GM23338 (cell line): ENCODE measurements at regions not wholly inside any gene's neighbourhood (a gene's known extent, or its start where the extent isn't known, plus 50 kb on each side); places are given as distances from the start of the nearest gene placed in this dataset.

Experiments
- ATAC-seq: fragments of 200-7000 bp; cut with Tn5 transposase; 3 replicates; pipeline ENCODE4 v1.9.1; 2020
- DNase-seq: peaks from one replicate; pipeline ENCODE4 v3.0.0-alpha.2; 2015; ENCODE audit warnings: low spot score
- H2AFZ ChIP-seq: fragments of 200-600 bp; sonication (generic); 2 replicates; pipeline ENCODE4 v1.8.0; 2016; ENCODE audit warnings: antibody characterized with exemption, mild to moderate bottlenecking, moderate library complexity
- H3F3A ChIP-seq: fragments of 200-600 bp; sonication (generic); replicated peaks from 2 replicates; pipeline ENCODE4 v1.8.0; 2017; ENCODE audit warnings: antibody characterized with exemption, mixed run types, low read depth
- H3K27ac ChIP-seq: fragments of 200-600 bp; sonication (generic); 2 replicates; pipeline ENCODE4 v1.6.1; 2016; ENCODE audit warnings: low read depth
- H3K27me3 ChIP-seq: fragments of 200-600 bp; sonication (generic); 2 replicates; pipeline ENCODE4 v1.8.0; 2016; ENCODE audit warnings: mild to moderate bottlenecking, mixed run types, moderate library complexity; ENCODE audit not compliant: insufficient read depth
- H3K36me3 ChIP-seq: fragments of 200-600 bp; sonication (generic); 2 replicates; pipeline ENCODE4 v1.8.0; 2016; ENCODE audit warnings: mild to moderate bottlenecking; ENCODE audit not compliant: insufficient read depth
- H3K4me1 ChIP-seq: fragments of 200-600 bp; sonication (generic); 2 replicates; pipeline ENCODE4 v1.8.0; 2016; ENCODE audit warnings: mild to moderate bottlenecking, moderate library complexity; ENCODE audit not compliant: insufficient read depth
- H3K4me2 ChIP-seq: fragments of 200-600 bp; sonication (generic); 2 replicates; pipeline ENCODE4 v1.7.1; 2017; ENCODE audit warnings: mixed run types
- H3K4me3 ChIP-seq: fragments of 200-600 bp; sonication (generic); 2 replicates; pipeline ENCODE4 v1.6.1; 2016; ENCODE audit warnings: mixed run types
- H3K79me2 ChIP-seq: fragments of 200-600 bp; sonication (generic); replicated peaks from 2 replicates; pipeline ENCODE4 v1.8.0; 2017; ENCODE audit warnings: mild to moderate bottlenecking; ENCODE audit not compliant: insufficient read depth
- H3K9me2 ChIP-seq: fragments of 200-600 bp; sonication (generic); 2 replicates; pipeline ENCODE4 v1.8.0; 2017; ENCODE audit not compliant: insufficient read depth
- H4K20me1 ChIP-seq: fragments of 200-600 bp; sonication (generic); replicated peaks from 2 replicates; pipeline ENCODE4 v1.8.0; 2017; ENCODE audit warnings: mild to moderate bottlenecking; ENCODE audit not compliant: insufficient read depth
- H3K27ac Mint-ChIP-seq: 2 replicates; pipeline ENCODE4 v1.8.0; 2020; ENCODE audit warnings: inconsistent platforms, mild to moderate bottlenecking, moderate library complexity, mixed read lengths
- H3K27me3 Mint-ChIP-seq: 3 replicates; pipeline ENCODE4 v1.8.0; 2022; ENCODE audit warnings: low read depth, mild to moderate bottlenecking, moderate library complexity, mixed read lengths, inconsistent platforms; ENCODE audit not compliant: insufficient read depth, poor library complexity
- H3K36me3 Mint-ChIP-seq: 3 replicates; pipeline ENCODE4 v1.8.0; 2021; ENCODE audit warnings: low read depth, mild to moderate bottlenecking, inconsistent platforms, moderate library complexity, mixed read lengths
- H3K4me1 Mint-ChIP-seq: 3 replicates; pipeline ENCODE4 v1.8.0; 2020; ENCODE audit warnings: mild to moderate bottlenecking, inconsistent platforms, mixed read lengths
- H3K4me3 Mint-ChIP-seq: 3 replicates; pipeline ENCODE4 v1.8.0; 2021; ENCODE audit warnings: moderate library complexity, mild to moderate bottlenecking, inconsistent platforms, mixed read lengths
- H3K9me3 Mint-ChIP-seq: 3 replicates; pipeline ENCODE4 v1.8.0; 2020; ENCODE audit warnings: moderate library complexity, mild to moderate bottlenecking, inconsistent platforms, mixed read lengths
- CREB1 ChIP-seq: fragments of 250-450 bp; sonication (Bioruptor Pico); IDR thresholded peaks from 2 replicates; pipeline ENCODE4 v1.5.0; 2020; ENCODE audit warnings: low read depth, mild to moderate bottlenecking, moderate library complexity
- CTCF ChIP-seq, 2 experiments: fragments of 200-600 bp in 1 of 2; sonication (generic) in 1 of 2; conservative IDR thresholded peaks; 2 replicates each; pipeline versions ENCODE4 v1.5.1 to v1.6.1; 2016 to 2017; ENCODE audit warnings: antibody characterized with exemption in 2 of 2, low read depth in 2 of 2, mild to moderate bottlenecking in 2 of 2, moderate library complexity in 1 of 2
- ETS1 ChIP-seq: IDR thresholded peaks from 2 replicates; pipeline ENCODE4 v1.6.1; 2016; ENCODE audit warnings: antibody characterized with exemption
- EZH2 ChIP-seq: fragments of 200-600 bp; sonication (generic); IDR thresholded peaks from one replicate; pipeline ENCODE4 v1.8.0; 2017; ENCODE audit warnings: antibody characterized with exemption, mild to moderate bottlenecking, low read depth; ENCODE audit not compliant: unreplicated experiment
- EZH2phosphoT487 ChIP-seq: fragments of 200-600 bp; sonication (generic); IDR thresholded peaks from one replicate; pipeline ENCODE4 v1.8.1; 2018; ENCODE audit warnings: antibody characterized with exemption; ENCODE audit not compliant: unreplicated experiment
- JUNB ChIP-seq: IDR thresholded peaks from one replicate; pipeline ENCODE4 v1.6.1; 2016; ENCODE audit warnings: antibody characterized with exemption; ENCODE audit not compliant: unreplicated experiment
- NANOG ChIP-seq: IDR thresholded peaks from 2 replicates; pipeline ENCODE4 v1.6.1; 2016; ENCODE audit warnings: antibody characterized with exemption, borderline replicate concordance
- POLR2AphosphoS5 ChIP-seq: IDR thresholded peaks from 2 replicates; pipeline ENCODE4 v1.6.1; 2016; ENCODE audit warnings: antibody characterized with exemption, low read depth
- REST ChIP-seq: IDR thresholded peaks from one replicate; pipeline ENCODE4 v1.6.1; 2018; ENCODE audit warnings: antibody characterized with exemption; ENCODE audit not compliant: unreplicated experiment
- STAT1 ChIP-seq: IDR thresholded peaks from one replicate; pipeline ENCODE4 v1.6.1; 2016; ENCODE audit warnings: antibody characterized with exemption; ENCODE audit not compliant: unreplicated experiment
- ZNF114 ChIP-seq: fragments of 250-450 bp; sonication (Bioruptor Pico); IDR thresholded peaks from 2 replicates; pipeline ENCODE4 v1.5.0; 2020; ENCODE audit warnings: mild to moderate bottlenecking, moderate library complexity
- ZNF331 ChIP-seq: fragments of 250-450 bp; sonication (Bioruptor Pico); IDR thresholded peaks from 2 replicates; pipeline ENCODE4 v1.5.0; 2020; ENCODE audit warnings: low read depth, mild to moderate bottlenecking, moderate library complexity
- ZNF462 ChIP-seq: fragments of 250-450 bp; sonication (Bioruptor Pico); IDR thresholded peaks from 2 replicates; pipeline ENCODE4 v1.5.0; 2020; ENCODE audit warnings: mild to moderate bottlenecking, moderate library complexity

GRCh38 chr6:85252552-85252951 lies 197.3 kb upstream of the NT5E start:
- Histone ChIP-seq H3F3A (no peaks in the 10 kb centered on the region), H3K36me3 (no peaks in the 10 kb centered on the region), H2AFZ (no peak overlapping the region), H3K27me3 (no peaks in the 10 kb centered on the region), H3K79me2 (no peaks in the 10 kb centered on the region), H3K4me3 (no peak overlapping the region), H3K4me2 (no peak overlapping the region), H3K9me2 (no peaks in the 10 kb centered on the region), H4K20me1 (no peaks in the 10 kb centered on the region), H3K4me1 (peaks cover 5% of the 10 kb centered on the region; the same call in 1 of the 2 replicates), H3K27ac (no peak overlapping the region)
- no peaks in the 10 kb centered on the region for H3K36me3 Mint-ChIP-seq
- H3K27ac Mint-ChIP-seq: no peak overlapping the region
- DNase-seq (no peak), ATAC-seq (no peak)
- no peaks in the 10 kb centered on the region for H3K27me3 Mint-ChIP-seq
- no peak overlapping the region for H3K4me3 Mint-ChIP-seq
- H3K9me3 Mint-ChIP-seq: peaks cover 6% of the 10 kb centered on the region
- H3K4me1 Mint-ChIP-seq: no peaks in the 10 kb centered on the region
- TF ChIP-seq EZH2 (no peak), STAT1 (no peak), ZNF462 (CRISPR knock-in tag) (no peak), CREB1 (no peak), POLR2AphosphoS5 (no peak), NANOG (no peak), CTCF (conservative IDR thresholded peaks at IDR 0.05; ENCODE audit: low read depth in 2 of 2) (no peak), EZH2phosphoT487 (no peak), REST (no peak), ETS1 (no peak), JUNB (no peak), ZNF331 (no peak), ZNF114 (CRISPR knock-in tag) (no peak)
